ENCODE measurements at regions not wholly inside any gene's neighbourhood (a gene's known extent, or its start where the extent isn't known, plus 50 kb on each side); places are given as distances from the start of the nearest gene placed in this dataset.

DNA sequence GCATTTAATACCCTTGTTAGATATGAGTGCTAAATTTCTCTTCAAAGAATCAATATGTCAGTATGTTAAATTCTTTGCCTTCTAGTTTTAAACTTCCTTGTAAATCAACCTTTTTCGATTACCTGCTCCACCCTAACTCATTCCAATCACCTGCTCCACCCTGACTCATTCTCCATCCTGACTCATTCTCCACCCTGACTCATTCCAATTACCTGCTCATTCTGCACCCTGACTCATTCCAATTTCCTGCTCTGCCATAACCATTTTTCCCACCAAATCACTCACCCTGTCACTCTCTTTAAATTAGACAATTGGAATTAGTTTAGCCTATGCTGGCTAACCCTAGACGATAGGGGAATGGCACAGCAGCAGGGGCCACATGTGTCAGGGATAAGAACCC is 519.5 kb upstream of the LRRC4C start:
- TF ChIP-seq EZH2 (IDR thresholded peaks at IDR 0.05; ENCODE audit: borderline replicate concordance, low read depth, low read length, severe bottlenecking): no peak
- TF ChIP-seq, protein P1, sequence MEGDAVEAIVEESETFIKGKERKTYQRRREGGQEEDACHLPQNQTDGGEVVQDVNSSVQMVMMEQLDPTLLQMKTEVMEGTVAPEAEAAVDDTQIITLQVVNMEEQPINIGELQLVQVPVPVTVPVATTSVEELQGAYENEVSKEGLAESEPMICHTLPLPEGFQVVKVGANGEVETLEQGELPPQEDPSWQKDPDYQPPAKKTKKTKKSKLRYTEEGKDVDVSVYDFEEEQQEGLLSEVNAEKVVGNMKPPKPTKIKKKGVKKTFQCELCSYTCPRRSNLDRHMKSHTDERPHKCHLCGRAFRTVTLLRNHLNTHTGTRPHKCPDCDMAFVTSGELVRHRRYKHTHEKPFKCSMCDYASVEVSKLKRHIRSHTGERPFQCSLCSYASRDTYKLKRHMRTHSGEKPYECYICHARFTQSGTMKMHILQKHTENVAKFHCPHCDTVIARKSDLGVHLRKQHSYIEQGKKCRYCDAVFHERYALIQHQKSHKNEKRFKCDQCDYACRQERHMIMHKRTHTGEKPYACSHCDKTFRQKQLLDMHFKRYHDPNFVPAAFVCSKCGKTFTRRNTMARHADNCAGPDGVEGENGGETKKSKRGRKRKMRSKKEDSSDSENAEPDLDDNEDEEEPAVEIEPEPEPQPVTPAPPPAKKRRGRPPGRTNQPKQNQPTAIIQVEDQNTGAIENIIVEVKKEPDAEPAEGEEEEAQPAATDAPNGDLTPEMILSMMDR (IDR thresholded peaks at IDR 0.05; ENCODE audit: borderline replicate concordance, extremely low read depth, low read length, poor library complexity, severe bottlenecking): no peak

Data from DND-41 (cell line).